GM21390 (cell line): ENCODE measurements at regions not wholly inside any gene's neighbourhood (a gene's known extent, or its start where the extent isn't known, plus 50 kb on each side); places are given as distances from the start of the nearest gene placed in this dataset.
"Not testable (repeated sequence)": the region's sequence is repeated elsewhere in the genome, so short reads cannot be mapped to it uniquely, and the experiment has no call there.

Source experiments
- ATAC-seq: cut with Tn5 transposase; IDR thresholded peaks from one replicate; pipeline ENCODE4 v1.9.1; 2021; ENCODE audit not compliant: unreplicated experiment

GRCh38 chr12:68422956-68423574, 90.9 kb upstream of the MDM1 start:
- ATAC-seq = no peak

GRCh38 chr12:68425998-68426397, 93.8 kb upstream of the MDM1 start:
- no peak for ATAC-seq

DNA sequence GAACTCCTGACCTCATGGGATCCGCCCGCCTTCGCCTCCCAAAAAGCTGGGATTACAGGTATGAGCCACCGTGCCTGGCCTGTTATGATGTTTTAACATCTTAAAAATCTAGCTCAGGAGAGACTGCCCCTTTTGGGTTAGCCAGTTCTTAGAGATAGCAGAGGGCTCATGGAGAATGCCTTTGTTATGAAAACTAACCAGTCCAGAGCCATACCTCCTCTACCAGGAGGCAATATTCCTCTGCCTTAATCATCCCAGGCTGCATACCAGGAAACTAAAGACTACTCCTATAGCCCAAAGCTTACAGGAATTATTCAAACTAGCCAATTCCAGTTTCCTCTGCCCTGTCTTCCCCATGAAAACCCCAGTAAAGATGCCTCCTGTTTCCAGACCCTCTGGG, 96.0 kb upstream of the MDM1 start:
- ATAC-seq = no peak

GRCh38 chr12:68428724-68429501, 96.8 kb upstream of the MDM1 start:
- ATAC-seq = no peak

GRCh38 chr12:68429696-68430095, 97.5 kb upstream of the MDM1 start:
- no peak for ATAC-seq

GRCh38 chr12:68431786-68432185, 99.6 kb upstream of the MDM1 start:
- ATAC-seq = no peak

- no peak for ATAC-seq
Observed at GRCh38 chr12:68432622-68433021, 100.5 kb upstream of the MDM1 start.

- ATAC-seq = no peak
Observed at GRCh38 chr12:68434391-68435298, 102.5 kb upstream of the MDM1 start.

- ATAC-seq = no peak
Observed at GRCh38 chr12:68435299-68435637, 103.1 kb upstream of the MDM1 start.

- no peak for ATAC-seq
Observed at GRCh38 chr12:68435816-68436215, 103.7 kb upstream of the MDM1 start.

- ATAC-seq = no peak
Observed at GRCh38 chr12:68438601-68439000, 106.4 kb upstream of the MDM1 start.

DNA sequence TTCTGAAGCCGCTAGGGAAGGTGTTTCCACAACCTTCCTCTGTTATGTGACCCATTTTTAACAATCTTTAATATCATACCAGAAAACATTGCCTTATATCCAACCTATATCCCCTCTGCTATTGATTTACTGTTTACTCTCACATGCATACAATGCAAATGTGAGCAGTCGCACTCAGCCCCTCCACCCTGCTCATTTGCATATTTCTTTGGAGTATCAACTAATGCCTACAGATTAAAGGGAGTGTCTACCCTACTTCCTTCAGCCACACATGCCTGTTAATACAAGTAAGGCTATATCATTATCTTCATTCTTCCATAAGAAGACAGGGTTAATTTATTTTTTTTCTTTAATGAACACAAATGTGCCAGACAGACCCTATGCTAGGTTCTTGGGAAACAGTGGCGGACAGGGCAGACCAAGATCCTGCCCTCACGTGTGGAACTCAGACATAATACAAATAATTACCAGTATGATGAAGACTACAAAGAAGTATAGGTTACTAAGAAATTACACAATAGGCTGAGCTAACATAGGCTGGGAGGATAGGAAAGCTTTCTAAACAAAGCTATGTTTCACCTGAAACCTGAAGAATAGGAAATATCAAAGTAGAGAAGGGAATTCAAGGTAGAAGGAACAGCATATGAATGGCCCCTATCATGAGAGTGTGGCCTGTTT, 107.3 kb upstream of the MDM1 start:
- no peak for ATAC-seq

DNA sequence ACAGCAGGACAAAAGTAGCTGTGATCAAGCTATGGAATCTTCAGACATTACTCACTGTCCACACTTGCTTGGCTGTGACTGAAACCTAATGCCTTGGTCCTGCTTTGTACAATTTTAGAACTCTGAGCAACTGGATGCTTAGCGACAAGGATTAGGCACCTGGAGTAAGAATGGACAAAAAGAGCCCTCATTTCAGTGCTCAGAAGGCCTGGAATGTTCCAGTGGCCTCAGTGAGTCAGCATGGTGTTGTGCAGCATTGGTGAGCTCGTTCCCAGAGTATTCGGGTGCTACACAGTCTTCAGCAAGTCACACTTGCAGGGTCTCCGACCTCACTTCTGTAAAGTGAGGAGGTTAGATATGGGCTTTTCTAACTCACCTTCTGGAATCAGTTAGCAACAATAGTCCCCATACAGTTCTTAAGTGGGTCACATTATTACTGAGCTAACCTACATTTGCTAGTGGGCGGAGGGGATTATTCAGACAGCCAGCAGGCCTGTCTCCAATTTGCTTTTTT, 108.0 kb upstream of the MDM1 start:
- ATAC-seq = no peak

GRCh38 chr12:68441167-68441566, 109.0 kb upstream of the MDM1 start:
- ATAC-seq = no peak

DNA sequence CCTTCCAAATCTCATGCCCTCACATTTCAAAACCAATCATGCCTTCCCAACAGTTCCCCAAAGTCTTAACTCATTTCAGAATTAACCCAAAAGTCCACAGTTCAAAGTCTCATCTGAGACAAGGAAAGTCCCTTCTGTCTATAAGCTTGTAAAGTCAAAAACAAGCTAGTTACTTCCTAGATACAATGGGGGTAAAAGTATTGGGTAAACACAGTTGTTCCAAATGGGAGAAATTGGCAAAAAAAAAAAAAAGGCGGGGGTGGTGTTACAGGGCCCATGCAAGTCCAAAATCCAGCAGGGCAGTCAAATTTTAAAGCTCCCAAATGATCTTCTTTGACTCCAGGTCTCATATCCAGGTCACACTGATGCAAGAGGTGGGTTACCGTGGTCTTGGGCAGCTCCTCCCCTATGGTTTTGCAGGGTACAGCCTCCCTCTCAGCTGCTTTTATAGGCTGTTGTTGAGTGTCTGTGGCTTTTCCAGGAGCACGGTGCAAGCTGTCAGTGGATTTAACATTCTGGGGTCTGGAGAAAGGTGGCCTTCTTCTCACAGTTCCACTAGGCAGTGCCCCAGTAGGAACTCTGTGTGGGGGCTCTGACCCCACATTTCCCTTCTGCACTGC, 110.3 kb upstream of the MDM1 start:
- not testable (repeated sequence) for ATAC-seq

DNA sequence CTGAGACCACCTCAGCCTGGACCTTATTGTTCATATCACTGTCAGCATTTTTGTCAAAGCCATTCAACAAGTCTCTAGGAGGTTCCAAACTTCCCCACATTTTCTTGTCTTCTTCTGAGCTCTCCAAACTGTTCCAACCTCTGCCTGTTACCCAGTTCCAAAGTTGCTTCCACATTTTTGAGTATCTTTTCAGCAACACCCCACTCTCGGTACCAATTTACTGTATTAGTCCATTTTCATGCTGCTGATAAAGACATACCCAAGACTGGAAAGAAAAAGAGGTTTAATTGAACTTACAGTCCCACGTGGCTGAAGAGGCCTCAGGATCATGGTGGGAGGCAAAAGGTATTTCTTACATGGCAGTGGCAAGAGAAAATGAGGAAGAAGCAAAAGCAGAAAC, 111.5 kb upstream of the MDM1 start:
- ATAC-seq = not testable (repeated sequence)

DNA sequence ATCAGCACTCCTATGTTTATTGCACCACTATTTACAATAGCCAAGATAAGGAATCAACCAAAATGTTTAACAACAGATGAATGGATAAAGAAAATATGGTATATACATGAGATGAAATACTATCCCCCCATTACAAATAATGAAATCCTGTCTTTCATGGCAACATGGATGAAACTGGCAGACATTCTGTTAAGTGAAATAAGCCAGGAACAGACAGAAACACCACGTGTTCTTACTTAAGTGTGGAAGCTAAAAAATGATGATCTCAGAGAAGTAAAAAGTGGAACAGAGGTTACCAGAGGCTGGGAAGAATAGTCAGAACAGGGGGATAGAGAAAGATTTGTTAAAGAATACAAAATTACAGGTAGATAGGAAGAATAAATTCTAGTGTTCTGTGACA, 113.7 kb upstream of the MDM1 start:
- ATAC-seq = no peak

- ATAC-seq = no peak
Observed at GRCh38 chr12:68446384-68446783, 114.2 kb upstream of the MDM1 start.

GRCh38 chr12:68446901-68447796, 115.0 kb upstream of the MDM1 start:
- ATAC-seq = no peak
